Spleen (tissue), 11 donors: ENCODE measurements at regions not wholly inside any gene's neighbourhood (a gene's known extent, or its start where the extent isn't known, plus 50 kb on each side); places are given as distances from the start of the nearest gene placed in this dataset.

ENCODE experiments used
- DNase-seq: peaks from one replicate; pipeline ENCODE4 v3.0.0-alpha.2; 2020
- H3K27ac ChIP-seq, 8 donors: fragments of 200-600 bp; sonication (generic) in 7 of 8; 1 replicate in 4 of 8; 2 replicates in 4 of 8; pipeline versions ENCODE4 v1.5.0 to v1.8.0; 2016 to 2021; ENCODE audit warnings: inconsistent platforms in 4 of 8, mild to moderate bottlenecking in 4 of 8, moderate library complexity in 1 of 8
- H3K27me3 ChIP-seq, 7 donors: fragments of 200-600 bp; sonication (generic) in 6 of 7; replicated peaks in 1 of 7; 1 replicate in 4 of 7; 2 replicates in 3 of 7; pipeline versions ENCODE4 v1.5.0 to v1.8.0; 2016 to 2021; ENCODE audit warnings: inconsistent platforms in 3 of 7, mild to moderate bottlenecking in 1 of 7
- H3K36me3 ChIP-seq, 6 donors: fragments of 200-600 bp; sonication (generic) in 5 of 6; 1 replicate in 4 of 6; 2 replicates in 2 of 6; pipeline versions ENCODE4 v1.5.0 to v1.8.0; 2016 to 2021; ENCODE audit warnings: inconsistent platforms in 2 of 6
- H3K4me1 ChIP-seq, 6 donors: fragments of 200-600 bp; sonication (generic) in 5 of 6; 1 replicate in 3 of 6; 2 replicates in 3 of 6; pipeline versions ENCODE4 v1.5.0 to v1.8.0; 2016 to 2021; ENCODE audit warnings: inconsistent platforms in 3 of 6
- H3K4me3 ChIP-seq, 8 donors: fragments of 200-600 bp; sonication (generic) in 7 of 8; 1 replicate in 4 of 8; 2 replicates in 4 of 8; pipeline versions ENCODE4 v1.5.0 to v1.8.0; 2016 to 2021; ENCODE audit warnings: inconsistent platforms in 4 of 8, mild to moderate bottlenecking in 4 of 8, moderate library complexity in 2 of 8
- H3K9me3 ChIP-seq, 8 donors: fragments of 200-600 bp; sonication (generic) in 7 of 8; 1 replicate in 4 of 8; 2 replicates in 4 of 8; pipeline versions ENCODE4 v1.5.0 to v1.8.0; 2016 to 2021; ENCODE audit warnings: inconsistent platforms in 4 of 8
- CTCF ChIP-seq, 11 experiments: fragments of 200-600 bp in 7 of 11; fragments of 450-650 bp in 4 of 11; sonication (generic) in 4 of 11; IDR thresholded peaks in 8 of 11; conservative IDR thresholded peaks in 3 of 11; 1 replicate in 7 of 11; 2 replicates in 4 of 11; pipeline versions ENCODE4 v1.4.0 to v1.8.0; 2016 to 2021; ENCODE audit warnings: antibody characterized with exemption in 11 of 11, inconsistent platforms in 4 of 11, mild to moderate bottlenecking in 1 of 11
- POLR2A ChIP-seq, 3 donors: fragments of 450-650 bp; IDR thresholded peaks; one replicate each; pipeline ENCODE4 v1.5.1; 2017; ENCODE audit warnings: antibody characterized with exemption in 3 of 3, mild to moderate bottlenecking in 1 of 3
- POLR2AphosphoS5 ChIP-seq, 3 donors: sonication (generic); formaldehyde crosslinking; IDR thresholded peaks; one replicate each; pipeline ENCODE4 v1.5.1; 2017; ENCODE audit warnings: antibody characterized with exemption in 3 of 3
- WGBS, 5 donors: extraction: QIAGEN DNeasy Blood & Tissue Kit in 3 of 5; methylation state at CpG; one replicate each; pipeline versions ENCODE4 v1.1.5 to v1.1.7; 2013 to 2018; 5-methylcytosine and 5-hydroxymethylcytosine counted together
- intact Hi-C: fragments of 100-400 bp; cut with DNase I; formaldehyde crosslinking; loops from one replicate; pipeline ENCODE4 v1.15.0; 2023; ENCODE audit warnings: low total_unique reads
- donor health status: healthy with polysubstance abuse.
- donor health status: DM: no; HTN: no; CAD: no; lungs with moderate emphysema.
- donor health status: DM: no; HTN: no; CAD: no.
- donor health status: Bipolar disorder and iron deficiency.
- donor health status: healthy.
- donor health status: DM: no; HTN: no; CAD: no.
- donor health status: DM: yes; HTN: yes; CAD: no.

- intact Hi-C loops = no loop called here
- DNase-seq = no peak
- Histone ChIP-seq H3K36me3 (no peaks in the 10 kb centered on the region), H3K4me1 (peaks cover 0 to 7% (median 0%) of the 10 kb centered on the region in 6 donors), H3K9me3 (no peaks in the 10 kb centered on the region), H3K27me3 (peaks cover 0 to 6% (median 0%) of the 10 kb centered on the region in 7 donors), H3K4me3 (no peak overlapping the region), H3K27ac (no peak overlapping the region)
- WGBS, 5 donors = 81 to 92% (median 86%) methylated on average over 6 of the region's 6 CpGs
- TF ChIP-seq POLR2A (IDR thresholded peaks at IDR 0.05) (no peak), CTCF (IDR thresholded peaks at IDR 0.05 in 8 of 11, conservative IDR thresholded peaks at IDR 0.05 in 3 of 11) (no peak), POLR2AphosphoS5 (IDR thresholded peaks at IDR 0.05) (no peak)
These were observed 143.2 kb downstream of the BOD1 start for GRCh38 chr5:173473288-173473687.

- Histone ChIP-seq H3K4me1 (peaks cover 0 to 7% (median 0%) of the 10 kb centered on the region in 6 donors), H3K27me3 (peaks cover 0 to 4% (median 0%) of the 10 kb centered on the region in 7 donors), H3K27ac (no peak overlapping the region), H3K4me3 (no peak overlapping the region), H3K9me3 (no peaks in the 10 kb centered on the region), H3K36me3 (no peaks in the 10 kb centered on the region)
- 78 to 89% (median 85%) methylated on average over 3 of the region's 3 CpGs for WGBS, 5 donors
- no peak for DNase-seq
- TF ChIP-seq POLR2A (IDR thresholded peaks at IDR 0.05) (no peak), CTCF (IDR thresholded peaks at IDR 0.05 in 8 of 11, conservative IDR thresholded peaks at IDR 0.05 in 3 of 11) (no peak), POLR2AphosphoS5 (IDR thresholded peaks at IDR 0.05) (no peak)
- intact Hi-C loops = no loop called here
These were observed 143.6 kb downstream of the BOD1 start for GRCh38 chr5:173472784-173473278.

GRCh38 chr5:173472164-173472563 is 143.9 kb upstream of the STC2 start:
- Histone ChIP-seq H3K27ac (no peak overlapping the region), H3K9me3 (no peaks in the 10 kb centered on the region), H3K4me1 (peaks cover 0 to 7% (median 0%) of the 10 kb centered on the region in 6 donors), H3K4me3 (no peak overlapping the region), H3K36me3 (no peaks in the 10 kb centered on the region), H3K27me3 (peaks cover 0 to 9% (median 0%) of the 10 kb centered on the region in 7 donors)
- 62 to 84% (median 78%) methylated on average over 3 of the region's 3 CpGs for WGBS, 5 donors
- no peak for DNase-seq
- intact Hi-C loops = no loop called here
- TF ChIP-seq POLR2A (IDR thresholded peaks at IDR 0.05) (no peak), CTCF (IDR thresholded peaks at IDR 0.05 in 8 of 11, conservative IDR thresholded peaks at IDR 0.05 in 3 of 11) (no peak), POLR2AphosphoS5 (IDR thresholded peaks at IDR 0.05) (no peak)

DNA sequence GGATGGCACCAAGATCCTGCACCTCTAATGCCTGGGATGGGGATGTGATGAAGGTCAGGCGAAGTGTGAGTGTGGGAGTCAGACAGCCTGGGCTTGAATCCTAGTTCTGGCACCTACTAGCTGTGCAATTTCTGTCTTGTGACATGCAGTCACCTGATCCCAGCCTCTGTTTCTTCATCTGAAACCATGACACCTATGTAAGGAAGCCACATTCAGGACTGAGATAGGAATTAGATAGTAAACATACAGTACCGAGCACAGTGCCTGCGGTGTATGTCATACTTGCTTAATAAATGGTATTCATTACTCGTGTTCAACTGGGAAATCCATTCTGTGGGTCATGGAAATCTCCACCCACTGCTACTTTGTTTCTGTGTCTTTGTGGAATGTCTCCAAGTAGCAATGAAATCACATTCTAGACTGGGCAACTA is 140.6 kb upstream of the STC2 start:
- peaks cover 0 to 7% (median 0%) of the 10 kb centered on the region in 6 donors for H3K4me1 ChIP-seq
- H3K27ac ChIP-seq = no peak overlapping the region
- WGBS, 5 donors = 76 to 94% (median 91%) methylated on average over 4 of the region's 4 CpGs
- DNase-seq = no peak
- TF ChIP-seq POLR2AphosphoS5 (IDR thresholded peaks at IDR 0.05) (no peak), CTCF (IDR thresholded peaks at IDR 0.05 in 8 of 11, conservative IDR thresholded peaks at IDR 0.05 in 3 of 11) (no peak), POLR2A (IDR thresholded peaks at IDR 0.05) (no peak)
- peaks cover 0 to 22% (median 7%) of the 10 kb centered on the region in 8 donors for H3K9me3 ChIP-seq
- no peaks in the 10 kb centered on the region for H3K36me3 ChIP-seq
- intact Hi-C loops = no loop called here
- peaks cover 0 to 11% (median 0%) of the 10 kb centered on the region in 7 donors for H3K27me3 ChIP-seq
- no peak overlapping the region for H3K4me3 ChIP-seq
